MCF 10A (cell line): ENCODE measurements at regions not wholly inside any gene's neighbourhood (a gene's known extent, or its start where the extent isn't known, plus 50 kb on each side); places are given as distances from the start of the nearest gene placed in this dataset.
"Not testable (repeated sequence)": the region's sequence is repeated elsewhere in the genome, so short reads cannot be mapped to it uniquely, and the experiment has no call there.

Experiments
- BruUV-seq: library from RNA; stranded (reverse); fragments of 400-500 nt; replicated peaks from 2 replicates; lab custom pipeline; 2021; lab: Mats Ljungman, UMichigan
- CTCF ChIA-PET: fragments of 300-600 bp; sonication (Branson Sonifier 250); formaldehyde crosslinking; extraction: SDS; loops from one replicate; lab custom pipeline; 2021; ENCODE audit warnings: antibody characterized with exemption, inconsistent platforms; lab: Yijun Ruan, JAX
- POLR2A ChIA-PET: fragments of 300-600, 350-650 bp; sonication (Branson Sonifier 250); formaldehyde crosslinking; extraction: SDS; loops from one replicate; lab custom pipeline; 2020; ENCODE audit warnings: antibody characterized with exemption, inconsistent platforms; lab: Yijun Ruan, JAX
- DNase-seq: peaks from one replicate; pipeline ENCODE4 v3.0.0-alpha.2; 2018; ENCODE audit not compliant: unreplicated experiment
- H3K27ac Mint-ChIP-seq: one replicate; pipeline ENCODE4 v1.8.0; 2022; ENCODE audit warnings: mild to moderate bottlenecking, low read depth, mixed read lengths; ENCODE audit not compliant: unreplicated experiment
- H3K27me3 Mint-ChIP-seq: one replicate; pipeline ENCODE4 v1.8.0; 2022; ENCODE audit warnings: mixed read lengths; ENCODE audit not compliant: insufficient read depth, unreplicated experiment
- H3K36me3 Mint-ChIP-seq: one replicate; pipeline ENCODE4 v1.8.0; 2022; ENCODE audit warnings: mild to moderate bottlenecking, moderate library complexity, mixed read lengths; ENCODE audit not compliant: insufficient read depth, unreplicated experiment
- H3K4me1 Mint-ChIP-seq: one replicate; pipeline ENCODE4 v1.8.0; 2022; ENCODE audit warnings: mixed read lengths; ENCODE audit not compliant: insufficient read depth, unreplicated experiment
- H3K4me3 Mint-ChIP-seq: one replicate; pipeline ENCODE4 v1.8.0; 2022; ENCODE audit warnings: mild to moderate bottlenecking, moderate library complexity, mixed read lengths; ENCODE audit not compliant: unreplicated experiment
- H3K9me3 Mint-ChIP-seq: one replicate; pipeline ENCODE4 v1.8.0; 2022; ENCODE audit warnings: mixed read lengths; ENCODE audit not compliant: unreplicated experiment
- CTCF ChIP-seq: fragments of 200-600 bp; IDR thresholded peaks from one replicate; pipeline ENCODE4 v1.8.0; 2022; ENCODE audit warnings: antibody characterized with exemption, mild to moderate bottlenecking; ENCODE audit not compliant: unreplicated experiment
- intact Hi-C: fragments of 100-400 bp; cut with micrococcal nuclease; formaldehyde crosslinking; loops from 2 replicates; pipeline ENCODE4 v1.14.1; 2022

GRCh38 chr13:48875047-48875446 is 100.7 kb upstream of the FNDC3A start:
- Mint-ChIP-seq H3K36me3 (no peaks in the 10 kb centered on the region), H3K27me3 (no peaks in the 10 kb centered on the region), H3K4me3 (no peak overlapping the region), H3K9me3 (no peaks in the 10 kb centered on the region), H3K27ac (no peak overlapping the region), H3K4me1 (peaks cover 9% of the 10 kb centered on the region)
- ChIA-PET POLR2A (no interaction called here), CTCF (interaction anchor here (0.7 to 1.9 kb wide), 4 partner anchors 13 to 104 kb away, joined by 3 to 4 read pairs (median 4); no protein-coding TSS in a partner anchor)
- intact Hi-C loops = no loop called here
- no peak for TF ChIP-seq CTCF
- DNase-seq = no peak
- no TSS peak for BruUV-seq

GRCh38 chr13:48876289-48876688 is 99.4 kb upstream of the FNDC3A start:
- Mint-ChIP-seq H3K36me3 (no peaks in the 10 kb centered on the region), H3K9me3 (no peaks in the 10 kb centered on the region), H3K4me1 (peaks cover 9% of the 10 kb centered on the region), H3K27ac (no peak overlapping the region), H3K4me3 (no peak overlapping the region), H3K27me3 (no peaks in the 10 kb centered on the region)
- no peak for TF ChIP-seq CTCF
- ChIA-PET POLR2A (no interaction called here), CTCF (interaction anchor here (0.7 to 1.9 kb wide), 3 partner anchors 21 to 785 kb away, joined by 3 to 4 read pairs (median 4); no protein-coding TSS in a partner anchor)
- intact Hi-C loops = no loop called here
- no peak for DNase-seq
- no TSS peak for BruUV-seq

GRCh38 chr13:48879432-48879831 is 96.3 kb upstream of the FNDC3A start:
- no peaks in the 10 kb centered on the region for H3K9me3 Mint-ChIP-seq
- no peak overlapping the region for H3K4me3 Mint-ChIP-seq
- no TSS peak for BruUV-seq
- ChIA-PET CTCF (no interaction called here), POLR2A (interaction anchor here (0.5 to 0.7 kb wide), 2 partner anchors 26 to 90 kb away, joined by 3 read pairs; no protein-coding TSS in a partner anchor)
- DNase-seq = no peak
- no peak overlapping the region for H3K27ac Mint-ChIP-seq
- no peak for TF ChIP-seq CTCF
- no peaks in the 10 kb centered on the region for H3K36me3 Mint-ChIP-seq
- no peaks in the 10 kb centered on the region for H3K4me1 Mint-ChIP-seq
- intact Hi-C loops = no loop called here
- H3K27me3 Mint-ChIP-seq = no peaks in the 10 kb centered on the region

- no peak for DNase-seq
- no peaks in the 10 kb centered on the region for H3K4me1 Mint-ChIP-seq
- H3K27ac Mint-ChIP-seq = no peak overlapping the region
- ChIA-PET POLR2A (interaction anchor here (0.5 kb wide), 1 partner anchor 27 kb away, joined by 3 read pairs; no protein-coding TSS in a partner anchor), CTCF (no interaction called here)
- H3K36me3 Mint-ChIP-seq = no peaks in the 10 kb centered on the region
- no peaks in the 10 kb centered on the region for H3K9me3 Mint-ChIP-seq
- intact Hi-C loops = no loop called here
- no TSS peak for BruUV-seq
- TF ChIP-seq CTCF = no peak
- H3K27me3 Mint-ChIP-seq = no peaks in the 10 kb centered on the region
- no peak overlapping the region for H3K4me3 Mint-ChIP-seq
These were observed 95.9 kb upstream of the FNDC3A start for GRCh38 chr13:48879854-48880253.

GRCh38 chr13:48883786-48884185 is 91.9 kb upstream of the FNDC3A start:
- intact Hi-C loops, H3K36me3 Mint-ChIP-seq, BruUV-seq, H3K27me3 Mint-ChIP-seq, H3K27ac Mint-ChIP-seq, H3K4me1 Mint-ChIP-seq, H3K4me3 Mint-ChIP-seq, DNase-seq, H3K9me3 Mint-ChIP-seq: not testable (repeated sequence)
- CTCF ChIA-PET = interaction anchor here (1.0 kb wide), 1 partner anchor 32 kb away, joined by 3 read pairs; no protein-coding TSS in a partner anchor
- POLR2A ChIA-PET = interaction anchor here (1.2 kb wide), 1 partner anchor 13 kb away, joined by 3 read pairs; no protein-coding TSS in a partner anchor
